ENCODE measurements at regions not wholly inside any gene's neighbourhood (a gene's known extent, or its start where the extent isn't known, plus 50 kb on each side); places are given as distances from the start of the nearest gene placed in this dataset.
"Not testable (repeated sequence)": the region's sequence is repeated elsewhere in the genome, so short reads cannot be mapped to it uniquely, and the experiment has no call there.

GRCh38 chr2:220371211-220371610 lies 743.8 kb downstream of the SLC4A3 start:
- intact Hi-C loops (cut with DNase I), result no loop called here
- DNase-seq, result no peak
- ATAC-seq, result no peak

- no peak for DNase-seq
- no peak for ATAC-seq
- intact Hi-C loops (cut with DNase I), result no loop called here
Observed at GRCh38 chr2:220373878-220374277, 746.4 kb downstream of the SLC4A3 start.

GRCh38 chr2:220374282-220374681 lies 746.9 kb downstream of the SLC4A3 start:
- DNase-seq, result no peak
- intact Hi-C loops (cut with DNase I), result no loop called here
- ATAC-seq, result no peak

GRCh38 chr2:220377482-220378155 lies 750.2 kb downstream of the SLC4A3 start:
- intact Hi-C loops (cut with DNase I), result no loop called here
- DNase-seq (no peak), ATAC-seq (no peak)

GRCh38 chr2:220387758-220388157 lies 760.3 kb downstream of the SLC4A3 start:
- DNase-seq; intact Hi-C loops (cut with DNase I); ATAC-seq: not testable (repeated sequence)

- ATAC-seq (peak; percentile 58 to 77), DNase-seq (no peak)
- intact Hi-C loops (cut with DNase I), result loop anchor here in 1 of 2 donors (2.0 to 10.0 kb wide), 2 partner anchors 85 to 281 kb away; no protein-coding TSS in a partner anchor
Observed at GRCh38 chr2:220393711-220394110, 766.3 kb downstream of the SLC4A3 start.

GRCh38 chr2:220394433-220394832 lies 767.0 kb downstream of the SLC4A3 start:
- ATAC-seq, result peak; percentile 46 to 72
- DNase-seq, result peak; percentile 75
- intact Hi-C loops (cut with DNase I), result loop anchor here in 1 of 2 donors (2.0 to 10.0 kb wide), 2 partner anchors 84 to 280 kb away; no protein-coding TSS in a partner anchor

GRCh38 chr2:220396287-220396686 lies 768.9 kb downstream of the SLC4A3 start:
- intact Hi-C loops (cut with DNase I), result loop anchor here in 1 of 2 donors (10.0 kb wide), 1 partner anchor 279 kb away; no protein-coding TSS in a partner anchor
- DNase-seq (no peak), ATAC-seq (peak; percentile 65 to 75)

GRCh38 chr2:220410296-220410695 lies 782.9 kb downstream of the SLC4A3 start:
- intact Hi-C loops (cut with DNase I), result no loop called here
- ATAC-seq, result no peak
- DNase-seq, result no peak

- ATAC-seq, result no peak
- no peak for DNase-seq
- intact Hi-C loops (cut with DNase I), result no loop called here
Observed at GRCh38 chr2:220417503-220417902, 790.1 kb downstream of the SLC4A3 start.

GRCh38 chr2:220419647-220420046 lies 792.2 kb downstream of the SLC4A3 start:
- DNase-seq (no peak), ATAC-seq (no peak)
- intact Hi-C loops (cut with DNase I), result no loop called here

- intact Hi-C loops (cut with DNase I), result no loop called here
- no peak for ATAC-seq
- DNase-seq, result no peak
Observed at GRCh38 chr2:220420820-220421219, 793.4 kb downstream of the SLC4A3 start.

- DNase-seq, result no peak
- no peak for ATAC-seq
- intact Hi-C loops (cut with DNase I), result no loop called here
Observed at GRCh38 chr2:220422676-220423075, 795.2 kb downstream of the SLC4A3 start.

- DNase-seq (no peak), ATAC-seq (no peak)
- intact Hi-C loops (cut with DNase I), result no loop called here
Observed at GRCh38 chr2:220424561-220424960, 797.1 kb downstream of the SLC4A3 start.

GRCh38 chr2:220432645-220433044 lies 805.2 kb downstream of the SLC4A3 start:
- DNase-seq (no peak), ATAC-seq (no peak)
- intact Hi-C loops (cut with DNase I), result no loop called here

- intact Hi-C loops (cut with DNase I), result no loop called here
- ATAC-seq, result no peak
Observed at GRCh38 chr2:220433131-220433530, 805.7 kb downstream of the SLC4A3 start.

GRCh38 chr2:220434385-220434784 lies 807.0 kb downstream of the SLC4A3 start:
- DNase-seq, result no peak
- ATAC-seq, result no peak
- intact Hi-C loops (cut with DNase I), result no loop called here

More at GRCh38 chr2:220433131-220433530, 805.7 kb downstream of the SLC4A3 start:
- no peak for DNase-seq

GRCh38 chr2:220437938-220438337 lies 810.5 kb downstream of the SLC4A3 start:
- intact Hi-C loops (cut with DNase I), result no loop called here
- DNase-seq, result no peak
- no peak for ATAC-seq

- DNase-seq (no peak), ATAC-seq (no peak)
- intact Hi-C loops (cut with DNase I), result loop anchor here in 1 of 2 donors (2.0 kb wide), 1 partner anchor 14 kb away; no protein-coding TSS in a partner anchor
Observed at GRCh38 chr2:220440731-220441130, 813.3 kb downstream of the SLC4A3 start.

GRCh38 chr2:220441404-220441803 lies 814.0 kb downstream of the SLC4A3 start:
- no peak for ATAC-seq
- intact Hi-C loops (cut with DNase I), result loop anchor here in 1 of 2 donors (2.0 kb wide), 1 partner anchor 15 kb away; no protein-coding TSS in a partner anchor
- DNase-seq, result no peak

- no peak for DNase-seq
- intact Hi-C loops (cut with DNase I), result no loop called here
- ATAC-seq, result no peak
Observed at GRCh38 chr2:220442012-220442411, 814.6 kb downstream of the SLC4A3 start.
